ENCODE measurements at regions not wholly inside any gene's neighbourhood (a gene's known extent, or its start where the extent isn't known, plus 50 kb on each side); places are given as distances from the start of the nearest gene placed in this dataset.

- DNase-seq: no peak
Measured at GRCh38 chr15:70257573-70258248, 160.0 kb upstream of the TLE3 start.

DNA sequence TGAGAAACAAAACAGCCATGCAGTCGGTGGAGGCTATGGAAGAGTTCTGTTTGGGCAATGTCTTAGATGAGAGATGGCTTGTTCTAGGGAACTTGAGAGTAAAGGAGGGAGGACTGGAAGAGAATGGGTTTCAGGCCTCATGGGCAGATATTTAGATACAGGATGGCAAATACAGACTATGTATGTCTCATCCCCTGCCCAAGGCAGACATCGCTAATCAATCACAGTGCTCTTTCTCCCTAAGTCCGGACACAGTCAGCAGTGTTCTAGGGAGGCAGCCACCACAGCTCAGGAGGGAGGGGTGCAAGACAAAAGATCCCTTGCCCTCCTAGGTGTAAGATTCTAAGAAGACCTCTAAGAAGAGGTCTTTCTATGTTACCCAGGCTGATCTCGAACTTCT is 159.3 kb upstream of the TLE3 start:
- DNase-seq: no peak

DNA sequence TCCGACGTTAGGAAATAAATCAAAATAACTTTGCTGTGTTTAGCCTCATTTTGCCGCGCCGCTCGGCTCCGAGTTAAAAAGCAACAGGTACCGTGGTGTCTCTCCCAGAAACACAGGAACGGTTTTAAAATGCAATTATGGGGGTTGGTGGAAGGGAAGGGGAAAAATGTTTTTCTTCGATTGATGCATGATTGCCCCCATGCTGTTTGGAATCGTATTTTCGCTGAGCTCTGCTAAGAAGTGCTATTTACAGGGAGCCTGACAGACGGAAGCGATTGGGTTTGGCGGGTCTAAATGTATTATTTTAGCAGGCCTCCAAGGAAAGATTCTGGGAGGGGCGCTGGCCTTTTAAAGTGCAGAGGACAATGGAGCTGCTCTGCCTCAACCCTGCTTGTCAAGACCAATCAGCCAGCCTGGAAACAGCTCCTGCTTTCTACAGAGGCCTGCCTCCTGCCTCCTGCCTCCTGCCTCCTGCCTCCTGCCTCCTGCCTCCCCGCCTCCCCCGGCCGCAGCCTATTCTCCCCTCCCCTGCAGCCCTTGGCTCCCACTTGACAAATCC is 156.7 kb upstream of the TLE3 start:
- no peak for DNase-seq

DNA sequence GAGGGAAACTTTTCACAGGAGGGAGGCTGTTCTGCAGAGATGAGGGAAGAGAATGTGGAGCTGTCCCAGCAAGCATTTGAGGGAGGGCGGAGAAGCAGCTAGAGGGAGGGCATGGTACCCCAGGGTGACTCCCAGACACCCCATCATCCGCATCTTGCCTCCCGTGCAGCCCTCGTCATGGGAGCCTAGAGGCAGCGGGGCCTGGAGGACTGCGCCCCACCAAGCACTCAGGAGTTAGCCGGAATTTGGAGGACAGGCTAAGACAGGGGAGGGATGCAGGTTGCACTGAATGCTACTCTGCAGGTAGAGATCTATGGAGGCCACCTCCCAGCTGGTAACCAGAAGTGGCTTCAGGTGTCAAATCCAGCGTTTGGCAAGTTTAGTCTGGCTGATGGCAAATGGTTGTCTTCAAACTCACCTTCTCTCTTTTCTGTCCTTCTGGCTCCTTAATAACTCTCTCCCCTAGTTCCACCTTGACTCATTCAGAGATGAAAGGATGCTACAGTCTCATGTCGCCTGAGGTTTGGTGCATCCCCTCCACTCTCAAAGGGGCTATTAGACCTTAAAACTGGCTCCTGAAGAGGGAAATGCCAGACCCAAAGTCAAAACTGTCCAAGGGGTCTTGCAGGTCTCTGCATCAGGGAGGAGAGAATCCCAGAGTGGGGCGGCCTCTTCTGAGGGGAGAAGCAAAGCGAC is 155.9 kb upstream of the TLE3 start:
- no peak for DNase-seq

- no peak for DNase-seq
Measured at GRCh38 chr15:70252951-70253320, 155.2 kb upstream of the TLE3 start.

DNA sequence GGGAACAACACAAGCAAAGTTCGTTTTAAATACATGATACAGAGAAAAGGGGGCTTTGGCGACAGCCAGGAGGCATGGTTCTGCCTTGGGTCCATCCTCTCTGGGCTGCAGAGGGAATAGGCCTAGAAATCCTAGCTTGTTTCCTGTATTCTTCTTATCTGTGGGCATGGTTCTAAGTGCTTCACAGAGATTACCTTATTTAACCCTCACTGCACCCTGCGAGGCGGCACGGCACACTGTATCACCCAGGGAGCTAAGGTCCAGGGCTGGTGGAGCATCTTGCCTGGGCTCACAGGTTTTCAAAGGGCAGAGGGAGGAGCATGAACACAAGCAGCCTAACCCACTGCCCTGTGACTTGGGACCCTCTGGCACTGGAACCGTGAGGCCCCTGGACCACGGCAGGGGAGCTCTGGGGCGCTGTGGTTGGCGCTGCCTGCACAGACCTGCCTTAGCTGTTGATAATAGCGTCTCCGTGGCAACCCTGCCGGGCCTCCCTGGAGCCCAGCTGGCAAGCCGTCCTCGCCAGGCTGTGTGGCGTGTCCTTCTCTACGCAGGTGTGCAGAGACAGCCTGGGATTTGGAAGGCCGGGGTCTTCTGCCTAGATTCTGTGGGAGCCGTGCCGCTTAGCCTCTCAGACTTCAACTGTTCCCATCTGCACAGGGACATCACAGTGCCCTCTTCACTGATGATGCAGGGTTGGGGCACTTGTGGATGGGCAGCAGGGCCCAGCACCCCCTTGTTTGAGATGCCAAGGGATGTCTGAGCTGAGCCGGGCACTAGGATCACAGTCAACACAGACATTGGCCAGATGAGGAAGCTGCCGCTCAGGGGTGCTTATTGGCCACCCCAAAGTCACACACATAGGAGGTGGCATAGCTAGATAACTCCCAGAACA is 154.6 kb upstream of the TLE3 start:
- no peak for DNase-seq

DNA sequence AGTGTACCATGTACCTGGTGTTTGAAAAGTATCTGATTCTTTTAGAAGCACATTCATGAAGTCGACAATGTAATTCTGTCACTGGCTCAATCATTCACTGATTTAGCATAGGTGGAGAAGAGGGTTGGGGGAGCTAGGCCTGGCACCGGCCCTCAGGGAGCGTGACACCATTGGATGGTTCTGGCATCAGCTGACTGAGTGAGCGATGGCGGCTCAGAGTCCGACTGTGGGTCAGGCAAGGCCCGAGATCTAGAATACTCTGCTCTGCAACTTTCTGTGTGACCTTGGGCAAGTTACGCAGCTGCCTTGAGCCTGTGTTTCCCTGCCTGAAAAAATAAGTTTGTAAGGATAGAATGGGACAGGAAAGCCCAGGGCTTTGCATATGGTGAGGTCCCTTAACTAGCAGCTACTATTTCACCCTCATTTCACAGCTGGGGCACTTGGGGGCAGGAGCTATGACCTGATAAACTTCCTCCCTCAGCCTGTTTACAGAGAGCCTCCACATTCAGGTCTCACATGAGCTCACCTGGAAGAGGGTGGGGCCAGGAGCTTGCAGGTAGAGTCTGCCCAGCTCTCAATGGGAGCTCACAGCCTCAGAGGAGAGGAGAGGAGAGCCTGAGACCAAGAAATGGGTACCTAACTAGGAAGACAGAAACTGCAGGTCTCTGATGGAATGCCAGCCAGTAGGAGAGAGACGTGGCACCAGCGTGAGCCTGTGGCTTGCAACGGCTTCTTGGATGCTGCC is 153.7 kb upstream of the TLE3 start:
- DNase-seq: no peak

GRCh38 chr15:70250208-70251201 is 152.8 kb upstream of the TLE3 start:
- no peak for DNase-seq

GRCh38 chr15:70249616-70250015 is 151.9 kb upstream of the TLE3 start:
- no peak for DNase-seq

DNA sequence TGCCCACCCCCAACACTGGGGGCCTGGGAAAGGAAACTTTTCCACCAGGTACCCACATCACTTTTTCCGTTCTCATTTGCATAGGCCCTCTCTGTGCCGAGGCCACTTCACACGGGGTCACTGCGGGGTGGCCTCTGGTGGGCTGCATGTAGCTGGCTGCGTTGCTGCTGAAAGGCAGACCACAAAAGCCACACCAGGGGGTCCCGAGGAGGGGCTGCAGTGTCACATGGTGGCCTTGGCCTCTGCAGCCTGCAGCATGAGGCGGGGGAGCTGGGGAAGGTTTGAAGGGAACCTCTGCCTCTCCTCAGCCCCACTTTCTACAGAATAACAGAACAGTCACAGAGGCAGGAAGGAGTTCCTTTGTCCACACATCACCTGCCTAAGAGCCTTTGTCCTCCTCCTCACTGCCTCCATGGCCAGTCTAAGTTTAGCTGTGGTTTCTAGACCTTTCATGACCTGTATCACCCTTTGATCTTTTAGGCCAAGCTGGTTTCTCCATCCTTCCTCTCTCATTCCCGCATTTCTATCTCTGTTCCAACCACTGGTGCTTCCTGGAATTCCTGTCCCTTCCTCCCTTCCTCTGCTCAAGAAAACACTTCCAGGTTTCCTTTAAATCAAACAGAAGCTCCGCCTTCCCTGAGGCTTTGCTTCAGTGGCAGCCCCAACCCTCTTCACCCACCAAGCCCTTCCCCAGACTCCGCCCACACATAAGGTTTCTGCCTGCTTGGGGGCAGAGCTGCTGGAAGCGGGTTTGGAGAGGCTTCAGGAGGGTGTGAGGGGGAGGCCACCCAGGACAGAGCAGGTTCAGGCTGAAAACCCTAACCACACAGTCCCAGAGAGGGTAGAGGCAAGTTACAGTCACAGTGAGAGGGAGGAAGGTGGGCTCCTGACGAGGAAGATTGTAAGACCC is 150.7 kb upstream of the TLE3 start:
- no peak for DNase-seq

DNA sequence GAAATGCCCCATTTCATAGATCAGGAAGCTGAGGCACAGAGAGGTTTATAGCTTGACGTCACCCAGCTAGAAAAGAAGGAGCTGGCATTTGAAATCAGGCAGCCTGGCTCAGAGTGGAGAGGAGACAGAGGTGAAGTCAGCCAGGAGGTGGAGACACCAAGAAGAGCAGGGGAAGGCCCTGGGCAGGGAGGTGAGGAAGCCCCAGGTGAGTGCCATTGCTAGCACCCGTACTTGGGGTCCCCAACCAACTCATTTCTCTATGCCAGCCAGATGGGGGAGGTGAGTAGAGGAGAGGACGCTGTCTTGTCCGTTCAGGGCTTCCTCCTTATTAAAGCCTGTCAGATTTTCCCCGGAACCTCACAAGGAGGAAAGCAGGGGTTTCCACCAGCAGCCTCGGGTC is 149.6 kb upstream of the TLE3 start:
- no peak for DNase-seq

DNA sequence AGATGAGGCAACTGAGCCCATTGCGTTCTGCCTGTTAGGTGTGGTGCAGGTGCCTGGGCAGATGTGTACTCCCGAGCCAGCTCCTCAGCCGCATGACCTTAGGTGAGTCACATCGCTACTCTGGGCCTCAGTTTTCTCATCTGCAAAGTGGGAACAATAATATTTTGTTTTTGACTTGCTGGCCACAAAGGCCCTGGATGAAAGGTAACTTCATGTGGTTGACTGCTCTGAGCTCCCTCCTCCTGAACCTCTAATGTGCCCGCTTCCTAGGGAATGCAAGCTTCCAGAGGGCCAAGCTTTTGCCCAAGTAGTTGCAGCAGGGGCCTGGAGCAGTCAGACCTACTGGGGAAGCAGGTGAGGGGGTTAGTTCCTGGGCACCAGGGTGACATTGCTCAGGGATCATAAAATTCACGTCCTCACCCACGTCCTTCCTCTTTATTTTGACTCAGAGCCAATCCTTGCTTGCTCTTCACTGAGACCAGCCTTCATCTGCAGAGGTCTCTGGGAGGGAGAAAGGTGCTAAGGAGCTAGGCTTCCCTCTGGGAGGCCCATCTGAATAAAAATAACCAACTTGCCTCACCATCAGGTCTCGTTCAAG is 149.0 kb upstream of the TLE3 start:
- no peak for DNase-seq

- no peak for DNase-seq
Measured at GRCh38 chr15:70245932-70246622, 148.4 kb upstream of the TLE3 start.

GRCh38 chr15:70244978-70245542 is 147.3 kb upstream of the TLE3 start:
- no peak for DNase-seq

GRCh38 chr15:70243686-70244540 is 146.2 kb upstream of the TLE3 start:
- DNase-seq: no peak

- DNase-seq: no peak
Measured at GRCh38 chr15:70242951-70243685, 145.4 kb upstream of the TLE3 start.

Data from T1000 (cell line).